Activated effector memory CD4-positive, alpha-beta T cell treated with Interleukin-2 at 50 U/mL for 16 hours (primary cell): ENCODE measurements at regions not wholly inside any gene's neighbourhood (a gene's known extent, or its start where the extent isn't known, plus 50 kb on each side); places are given as distances from the start of the nearest gene placed in this dataset.

ENCODE experiments used
- DNase-seq: peaks from one replicate; pipeline ENCODE4 v3.0.0-alpha.2; 2020

DNA sequence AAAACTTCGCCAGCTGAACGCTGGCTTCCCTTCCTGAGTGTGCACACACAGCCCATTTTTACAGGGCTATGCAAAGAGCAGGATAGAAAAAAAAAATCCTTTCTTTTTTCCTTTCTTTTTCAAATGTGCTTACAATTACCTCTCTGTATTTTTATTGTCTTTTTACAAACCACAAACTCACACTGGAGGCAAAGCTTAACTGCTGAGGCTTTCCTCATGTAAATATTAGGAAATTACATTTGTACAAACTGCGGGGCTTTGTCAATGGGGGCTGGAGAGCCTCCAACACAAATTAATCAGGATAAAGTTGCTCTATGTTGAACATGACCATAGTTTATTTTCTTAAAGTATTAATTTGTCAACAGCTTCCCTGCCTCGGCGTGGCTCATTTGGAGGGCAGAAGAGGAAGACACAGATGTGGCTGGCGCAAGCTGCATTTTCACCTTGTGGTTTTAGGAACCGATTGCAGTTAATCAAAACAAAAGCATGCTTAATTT, 411.7 kb upstream of the MKI67 start:
- no peak for DNase-seq

DNA sequence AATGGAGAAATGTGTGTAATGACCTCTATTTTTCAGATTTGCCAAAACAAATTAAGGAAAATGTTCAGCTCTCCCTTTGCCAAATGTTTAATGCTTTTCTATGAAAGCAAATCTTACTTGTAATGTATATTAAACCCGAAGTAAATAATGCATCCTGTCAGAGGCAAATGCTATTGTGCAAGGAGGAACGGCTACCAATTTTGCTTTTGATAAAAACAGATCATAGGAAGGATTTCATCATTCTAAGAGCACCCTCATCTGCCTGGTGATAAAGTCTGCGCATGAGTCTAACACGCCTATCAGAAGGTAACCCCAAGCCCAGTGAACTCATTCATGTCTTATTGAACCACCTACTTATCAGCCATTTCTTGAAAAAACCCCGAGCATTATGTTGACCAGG, 412.4 kb upstream of the MKI67 start:
- no peak for DNase-seq

- DNase-seq: no peak
Observed at GRCh38 chr10:128539510-128540127, 413.4 kb upstream of the MKI67 start.

DNA sequence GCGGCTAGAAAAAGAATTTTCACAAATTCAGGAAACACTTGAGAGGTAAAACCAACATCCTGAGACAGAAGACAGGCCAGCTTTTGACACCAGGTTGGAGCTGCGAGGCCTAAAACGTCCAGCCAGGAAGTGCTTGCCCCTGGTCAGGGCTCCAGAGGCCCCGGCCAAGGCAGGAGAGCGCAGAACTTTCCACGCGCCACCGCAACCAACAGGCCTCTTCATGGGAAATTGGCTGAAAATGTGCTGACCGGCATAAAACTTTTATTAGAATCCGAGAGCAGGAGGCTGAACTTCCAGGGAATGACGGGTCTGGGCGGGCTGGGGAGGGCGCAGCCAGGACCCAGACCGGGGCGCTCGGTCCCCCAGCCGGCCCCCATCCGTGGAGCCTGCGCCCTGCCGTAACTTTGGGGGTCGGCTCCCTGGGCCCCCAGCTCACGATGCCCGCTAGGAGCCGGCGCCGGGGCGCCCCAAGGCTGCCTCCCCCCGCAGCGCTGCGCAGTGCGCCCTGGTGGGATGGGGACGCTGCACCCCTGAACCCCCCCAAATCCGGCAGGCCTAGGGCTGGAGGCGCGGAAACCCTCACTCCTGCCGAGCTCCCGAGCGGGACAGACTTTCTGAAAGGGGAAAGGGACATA, 414.0 kb upstream of the MKI67 start:
- no peak for DNase-seq

GRCh38 chr10:128540781-128541761, 414.8 kb upstream of the MKI67 start:
- no peak for DNase-seq

- no peak for DNase-seq
Observed at GRCh38 chr10:128541926-128542475, 415.8 kb upstream of the MKI67 start.

DNA sequence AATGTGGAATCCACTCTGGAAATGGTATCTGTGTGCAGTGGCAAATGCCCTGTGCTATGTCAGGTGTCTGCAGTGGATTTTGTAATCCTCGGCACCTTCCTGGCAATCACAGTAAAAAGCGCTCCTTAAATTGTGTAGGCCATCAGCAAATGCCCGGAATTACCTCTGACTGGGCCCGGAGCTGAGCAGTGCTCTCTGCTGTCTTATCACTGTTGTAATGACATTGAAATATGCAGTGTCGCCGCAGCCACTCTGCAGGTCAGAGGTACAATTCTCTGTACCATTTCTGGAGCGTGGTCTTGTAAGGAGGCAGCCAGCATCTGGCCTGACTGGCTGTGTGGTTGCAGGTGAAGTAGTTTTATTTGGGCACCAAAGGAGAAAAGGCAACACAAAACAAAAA, 416.4 kb upstream of the MKI67 start:
- DNase-seq: no peak

DNA sequence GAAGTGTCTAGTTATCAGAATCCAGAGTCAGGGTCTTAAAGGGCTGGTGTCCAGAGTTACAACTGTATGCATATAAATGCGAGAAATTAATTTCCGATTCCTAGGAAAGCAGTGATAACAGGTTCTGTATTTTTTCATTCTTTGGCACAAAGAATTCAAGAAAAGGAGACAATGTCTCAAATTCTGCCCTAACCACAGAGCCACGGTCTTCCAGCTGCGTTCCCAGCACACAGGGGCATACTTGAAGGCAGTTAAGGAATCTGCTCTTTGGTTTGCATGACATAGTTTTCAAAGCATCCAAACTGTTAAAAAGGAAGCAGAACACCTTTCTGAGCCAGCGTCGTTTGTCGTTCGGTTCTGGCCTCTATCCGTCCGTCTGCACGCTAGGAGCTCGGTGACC, 416.9 kb upstream of the MKI67 start:
- DNase-seq: no peak

- no peak for DNase-seq
Observed at GRCh38 chr10:128545216-128545615, 419.0 kb upstream of the MKI67 start.

GRCh38 chr10:128546651-128547165, 420.5 kb upstream of the MKI67 start:
- DNase-seq: no peak

GRCh38 chr10:128549101-128549608, 422.9 kb upstream of the MKI67 start:
- no peak for DNase-seq

- DNase-seq: no peak
Observed at GRCh38 chr10:128550045-128550444, 423.8 kb upstream of the MKI67 start.

DNA sequence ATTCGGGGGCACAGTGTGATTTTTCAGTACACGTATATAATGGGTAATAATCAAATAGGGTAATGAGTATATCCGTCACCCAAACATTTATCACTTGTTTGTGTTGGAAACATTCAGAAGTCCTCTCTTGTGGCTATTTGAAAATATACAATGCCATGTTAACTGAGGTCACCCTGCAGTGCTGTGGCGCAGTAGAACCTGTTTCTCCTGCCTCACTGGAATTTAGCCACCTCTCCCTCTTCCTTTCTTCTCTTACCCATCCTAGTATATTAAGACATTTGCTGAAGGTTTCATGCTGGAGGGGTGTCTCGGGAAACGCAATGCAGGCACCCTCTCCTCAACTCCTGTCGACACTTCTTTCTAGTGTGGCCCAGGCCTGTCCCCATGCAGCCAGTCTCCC, 425.3 kb upstream of the MKI67 start:
- no peak for DNase-seq

DNA sequence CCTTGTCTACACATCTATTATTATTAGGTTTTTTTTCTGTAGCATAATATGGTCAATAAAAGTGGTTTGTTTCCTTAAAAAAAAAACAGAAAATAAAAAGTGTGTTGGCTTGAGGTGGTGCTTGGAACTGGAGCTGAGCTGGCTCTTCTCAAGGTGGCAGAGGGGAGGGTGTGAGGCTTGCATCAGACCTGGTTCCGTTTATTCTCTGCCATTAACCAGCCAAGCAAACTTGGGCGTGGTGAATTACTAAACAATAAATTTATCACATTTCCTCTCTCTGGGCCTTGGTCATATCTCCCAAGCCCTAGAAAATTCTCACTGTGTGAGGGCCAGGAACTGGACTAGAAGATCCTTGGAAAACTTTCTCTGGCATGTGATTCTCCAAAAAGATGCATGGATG, 427.5 kb upstream of the MKI67 start:
- DNase-seq: no peak

DNA sequence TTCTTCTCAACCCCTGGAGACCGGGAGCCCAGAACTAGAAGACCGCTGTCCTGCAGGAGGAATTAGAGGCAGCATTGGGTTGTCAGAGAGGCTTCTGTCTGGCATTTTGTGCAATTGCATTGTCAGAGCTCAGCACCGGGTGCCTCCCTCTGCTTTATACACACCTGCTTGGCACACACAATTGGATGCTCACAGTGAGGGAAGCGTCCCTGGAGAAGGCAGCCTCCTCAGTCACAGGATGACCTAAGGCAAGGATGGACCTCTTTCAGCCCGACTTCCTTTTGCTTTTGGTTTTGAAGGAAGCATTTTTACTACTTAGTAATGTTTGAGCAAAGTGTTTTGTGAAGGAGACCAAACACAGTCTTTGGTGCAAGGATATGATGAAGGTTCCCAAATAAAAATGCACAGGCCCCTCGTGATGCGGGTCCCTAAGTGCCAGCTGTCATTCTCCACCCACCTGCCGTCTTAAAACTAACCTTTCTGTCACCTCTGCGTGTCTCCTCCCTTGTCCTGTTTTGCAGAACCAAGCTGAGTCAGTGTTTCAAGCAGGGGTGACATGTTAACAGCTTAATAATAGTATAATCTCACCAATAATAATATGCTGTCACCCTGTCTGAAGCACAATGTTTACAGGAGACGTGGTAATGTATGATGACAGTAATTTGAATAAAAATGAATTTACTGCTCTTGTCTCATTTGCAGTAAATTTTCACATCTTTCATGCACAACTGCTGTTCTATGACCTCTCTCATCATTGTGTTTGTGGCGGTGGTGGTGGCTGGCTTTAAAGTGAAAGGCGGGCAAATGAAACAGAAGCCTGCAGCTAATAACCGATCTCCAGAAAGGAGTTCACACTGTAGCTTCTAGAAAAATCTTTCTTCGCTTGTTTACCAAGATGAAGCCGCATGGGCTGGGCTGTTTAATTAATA, 430.2 kb upstream of the MKI67 start:
- no peak for DNase-seq

DNA sequence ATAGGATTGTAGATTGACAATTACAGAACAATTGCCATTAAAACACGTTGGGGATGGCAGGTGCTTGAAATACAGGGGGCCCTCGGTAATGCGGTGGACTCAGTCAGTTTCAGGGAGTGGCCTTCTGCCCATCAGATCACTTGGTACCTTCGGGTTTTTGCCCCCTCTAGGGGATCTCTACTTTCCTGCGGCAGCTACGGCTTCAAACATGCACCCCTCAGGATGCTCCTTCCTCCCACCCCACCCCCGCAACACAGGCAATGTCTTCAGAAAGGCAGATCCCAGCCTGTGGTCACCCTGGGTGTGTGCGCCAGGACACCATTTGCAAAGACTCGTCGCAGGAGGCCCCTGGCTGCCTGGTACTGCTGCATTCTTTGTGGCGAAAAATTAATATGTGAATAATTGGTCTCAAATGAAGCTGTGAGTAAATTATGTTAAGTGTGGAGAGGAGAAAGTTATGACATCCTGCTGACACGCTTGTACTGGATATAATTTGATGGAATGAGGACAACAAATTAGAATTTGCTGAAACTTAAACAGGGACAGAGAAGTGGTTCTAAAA, 431.0 kb upstream of the MKI67 start:
- DNase-seq: no peak

DNA sequence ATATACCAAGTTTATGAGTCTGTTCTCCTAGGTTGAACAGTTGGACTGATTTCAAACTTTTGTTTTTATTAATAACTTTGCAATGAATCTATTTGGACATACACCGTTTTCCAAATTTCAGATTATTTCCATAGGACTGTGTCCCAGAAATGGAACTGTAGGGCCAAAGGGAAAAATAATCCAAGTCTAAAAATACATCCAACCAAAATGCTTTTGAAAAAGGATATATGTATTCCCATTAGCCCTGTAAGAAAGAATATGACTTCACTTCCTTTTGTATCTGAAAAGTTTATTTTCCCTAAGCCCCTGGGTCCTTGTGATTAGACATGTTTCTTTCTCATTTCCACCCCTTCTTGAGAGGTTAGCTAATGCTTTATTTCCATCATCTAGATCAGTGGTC, 434.2 kb upstream of the MKI67 start:
- DNase-seq: no peak

- no peak for DNase-seq
Observed at GRCh38 chr10:128560993-128561392, 434.8 kb upstream of the MKI67 start.

DNA sequence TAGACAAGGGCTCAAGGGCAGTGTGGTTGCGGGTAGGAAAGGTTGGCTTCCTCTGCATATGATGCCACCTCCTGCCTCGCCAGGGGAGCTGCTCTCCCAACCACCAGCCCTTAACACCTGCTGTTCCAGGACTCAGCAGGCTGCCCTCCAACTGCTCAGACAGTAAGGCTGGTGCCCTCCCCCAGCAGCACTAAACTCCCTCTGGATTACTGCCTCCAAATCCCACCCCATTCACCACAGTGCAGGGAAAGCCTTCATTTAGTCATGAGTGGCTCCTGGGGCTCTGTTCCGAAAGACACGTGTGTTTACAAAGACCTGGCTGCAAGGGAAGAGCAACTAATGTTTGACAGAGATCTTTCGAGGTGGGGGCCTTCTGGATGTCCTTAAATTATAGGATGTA, 437.2 kb upstream of the MKI67 start:
- no peak for DNase-seq

- no peak for DNase-seq
Observed at GRCh38 chr10:128563904-128564303, 437.7 kb upstream of the MKI67 start.

- DNase-seq: no peak
Observed at GRCh38 chr10:128566361-128566968, 440.2 kb upstream of the MKI67 start.
